ENCODE measurements at regions not wholly inside any gene's neighbourhood (a gene's known extent, or its start where the extent isn't known, plus 50 kb on each side); places are given as distances from the start of the nearest gene placed in this dataset.

GRCh38 chr6:144989319-144990107 lies 704.4 kb downstream of the UTRN start:
- no peak for DNase-seq (ENCODE audit: extremely low read depth in 1 of 2, low read depth in 1 of 2)

- no peak for DNase-seq (ENCODE audit: extremely low read depth in 1 of 2, low read depth in 1 of 2)
These were observed 705.6 kb downstream of the UTRN start for GRCh38 chr6:144990784-144991183.

GRCh38 chr6:144993870-144994269 lies 708.7 kb downstream of the UTRN start:
- no peak for DNase-seq (ENCODE audit: extremely low read depth in 1 of 2, low read depth in 1 of 2)

- no peak for DNase-seq (ENCODE audit: extremely low read depth in 1 of 2, low read depth in 1 of 2)
These were observed 712.9 kb downstream of the UTRN start for GRCh38 chr6:144997996-144998395.

- DNase-seq (ENCODE audit: extremely low read depth in 1 of 2, low read depth in 1 of 2): no peak
These were observed 714.0 kb downstream of the UTRN start for GRCh38 chr6:144999127-144999526.

- DNase-seq (ENCODE audit: extremely low read depth in 1 of 2, low read depth in 1 of 2): no peak
These were observed 718.0 kb downstream of the UTRN start for GRCh38 chr6:145003145-145003544.

GRCh38 chr6:145006914-145007313 lies 721.8 kb downstream of the UTRN start:
- no peak for DNase-seq (ENCODE audit: extremely low read depth in 1 of 2, low read depth in 1 of 2)

GRCh38 chr6:145008715-145009114 lies 723.6 kb downstream of the UTRN start:
- no peak for DNase-seq (ENCODE audit: extremely low read depth in 1 of 2, low read depth in 1 of 2)

- no peak for DNase-seq (ENCODE audit: extremely low read depth in 1 of 2, low read depth in 1 of 2)
These were observed 724.6 kb downstream of the UTRN start for GRCh38 chr6:145009711-145010110.

- DNase-seq (ENCODE audit: extremely low read depth in 1 of 2, low read depth in 1 of 2): no peak
These were observed 723.2 kb downstream of the EPM2A start for GRCh38 chr6:145012039-145012662.

- no peak for DNase-seq (ENCODE audit: extremely low read depth in 1 of 2, low read depth in 1 of 2)
These were observed 719.4 kb downstream of the EPM2A start for GRCh38 chr6:145015739-145016558.

GRCh38 chr6:145017051-145017450 lies 718.3 kb downstream of the EPM2A start:
- DNase-seq (ENCODE audit: extremely low read depth in 1 of 2, low read depth in 1 of 2): no peak

GRCh38 chr6:145017516-145017915 lies 717.8 kb downstream of the EPM2A start:
- no peak for DNase-seq (ENCODE audit: extremely low read depth in 1 of 2, low read depth in 1 of 2)

GRCh38 chr6:145018027-145018426 lies 717.3 kb downstream of the EPM2A start:
- DNase-seq (ENCODE audit: extremely low read depth in 1 of 2, low read depth in 1 of 2): no peak

GRCh38 chr6:145020114-145020513 lies 715.2 kb downstream of the EPM2A start:
- DNase-seq (ENCODE audit: extremely low read depth in 1 of 2, low read depth in 1 of 2): no peak

- no peak for DNase-seq (ENCODE audit: extremely low read depth in 1 of 2, low read depth in 1 of 2)
These were observed 714.8 kb downstream of the EPM2A start for GRCh38 chr6:145020543-145020942.

GRCh38 chr6:145022199-145022796 lies 713.0 kb downstream of the EPM2A start:
- DNase-seq (ENCODE audit: extremely low read depth in 1 of 2, low read depth in 1 of 2): no peak

GRCh38 chr6:145023116-145023726 lies 712.1 kb downstream of the EPM2A start:
- no peak for DNase-seq (ENCODE audit: extremely low read depth in 1 of 2, low read depth in 1 of 2)

- no peak for DNase-seq (ENCODE audit: extremely low read depth in 1 of 2, low read depth in 1 of 2)
These were observed 709.8 kb downstream of the EPM2A start for GRCh38 chr6:145025488-145025887.

GRCh38 chr6:145026267-145026679 lies 709.0 kb downstream of the EPM2A start:
- DNase-seq (ENCODE audit: extremely low read depth in 1 of 2, low read depth in 1 of 2): no peak

Measured in activated CD8-positive, alpha-beta memory T cell treated with anti-CD3 and anti-CD28 coated beads for 1 hour (primary cell).